ENCODE measurements at regions not wholly inside any gene's neighbourhood (a gene's known extent, or its start where the extent isn't known, plus 50 kb on each side); places are given as distances from the start of the nearest gene placed in this dataset.
"Not testable (repeated sequence)": the region's sequence is repeated elsewhere in the genome, so short reads cannot be mapped to it uniquely, and the experiment has no call there.

DNA sequence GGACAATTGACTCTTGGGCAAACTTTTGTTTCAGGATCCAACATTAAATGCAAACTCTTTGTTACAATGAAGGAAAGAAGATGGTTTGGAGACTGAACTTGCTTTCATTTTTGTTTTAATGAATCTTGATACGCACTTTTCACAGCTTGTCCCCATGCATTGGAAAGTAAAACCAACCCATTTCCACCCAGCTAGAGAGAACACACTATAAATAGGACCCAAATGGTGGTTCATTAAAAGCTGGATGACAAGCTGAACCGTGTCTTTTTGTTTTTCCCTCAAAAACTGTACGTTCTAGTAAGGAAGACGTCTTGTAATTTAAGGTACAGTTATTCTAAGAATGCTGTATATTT is 95.3 kb upstream of the EGFL6 start:
- no peak for DNase-seq

DNA sequence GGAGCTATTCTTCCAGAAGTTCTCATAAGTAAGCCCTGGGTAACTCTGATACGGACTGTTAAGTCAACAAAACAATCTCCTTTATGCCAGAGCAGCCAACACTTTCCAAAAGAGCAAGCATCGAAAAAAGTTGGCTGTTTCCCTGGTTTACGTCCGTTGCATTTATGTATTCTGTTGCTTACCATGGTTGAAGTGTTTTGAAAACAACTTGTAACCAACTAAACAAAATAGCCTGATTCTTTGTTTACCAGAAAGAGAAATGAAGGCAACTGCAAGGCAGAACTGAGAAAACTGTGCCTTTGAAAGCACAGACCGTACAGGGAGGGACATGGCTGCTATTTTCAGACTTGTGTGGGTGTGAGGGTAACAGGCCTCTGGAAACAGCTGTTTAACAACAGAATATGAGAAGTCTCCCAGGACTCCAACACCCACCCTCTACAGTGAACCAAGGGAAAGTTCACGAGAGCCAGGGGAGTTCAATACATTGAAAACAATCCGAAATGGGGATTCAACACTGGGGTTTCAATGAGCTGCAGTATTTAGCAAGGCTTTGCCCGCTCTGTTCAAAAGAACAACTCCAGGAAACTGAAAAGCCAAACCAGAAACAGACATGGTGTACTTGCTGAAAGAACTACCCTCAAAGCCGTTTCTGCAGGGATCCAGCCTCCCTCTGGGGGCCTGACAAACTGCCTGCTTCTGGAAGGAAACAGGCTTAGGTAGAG is 95.8 kb upstream of the EGFL6 start:
- no peak for DNase-seq

DNA sequence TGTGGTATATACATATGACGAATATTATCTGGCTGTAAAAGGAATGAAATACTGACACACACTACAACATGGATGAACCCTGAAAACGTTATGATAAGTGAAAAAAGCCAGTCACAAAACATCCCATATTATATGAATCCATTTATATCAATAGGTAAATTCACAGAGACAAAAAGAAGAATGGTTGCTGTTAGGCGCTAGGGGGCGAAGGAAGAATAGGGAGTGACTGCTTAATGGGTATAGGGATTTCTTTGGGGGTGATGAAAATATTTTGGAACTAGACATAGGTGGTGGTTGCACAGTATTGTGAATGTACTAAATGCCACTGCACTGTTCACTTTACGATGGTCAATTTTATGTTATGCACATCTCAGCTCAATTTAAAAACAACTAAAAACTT is 96.4 kb upstream of the EGFL6 start:
- no peak for DNase-seq

DNA sequence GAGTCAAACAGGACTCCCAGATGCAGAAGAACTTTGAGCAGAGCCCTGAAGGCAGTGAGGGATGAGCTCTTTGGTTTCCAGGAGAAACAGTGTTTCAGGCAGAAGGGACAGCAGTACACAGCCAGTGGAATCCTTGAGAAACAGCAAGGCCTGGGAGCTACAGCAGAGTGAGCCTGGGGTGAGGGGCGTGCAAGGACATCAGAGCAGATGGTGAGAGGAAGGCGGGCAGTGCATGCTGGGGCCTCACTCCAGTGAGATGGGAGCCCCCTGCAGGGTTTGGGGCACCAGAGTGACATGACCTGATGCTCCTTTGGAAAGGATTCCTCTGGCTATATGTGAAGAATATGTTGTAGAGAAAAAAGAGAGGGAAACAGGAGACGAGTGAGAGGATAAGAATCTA is 98.1 kb upstream of the EGFL6 start:
- DNase-seq = peak; percentile 26

DNA sequence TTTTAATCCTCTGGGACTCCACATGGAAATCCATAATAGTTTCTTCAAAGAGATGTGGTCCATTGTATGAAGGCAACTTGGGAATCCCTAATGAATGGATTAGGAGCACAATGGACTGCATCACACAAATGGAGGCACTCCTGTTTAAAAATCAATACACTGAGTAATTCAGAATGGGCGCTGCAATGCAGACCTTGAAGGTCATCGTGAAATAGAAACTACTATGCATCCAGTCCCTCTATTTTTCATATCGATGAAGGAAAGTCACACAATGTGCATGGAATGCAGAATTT is 98.8 kb upstream of the EGFL6 start:
- no peak for DNase-seq

DNA sequence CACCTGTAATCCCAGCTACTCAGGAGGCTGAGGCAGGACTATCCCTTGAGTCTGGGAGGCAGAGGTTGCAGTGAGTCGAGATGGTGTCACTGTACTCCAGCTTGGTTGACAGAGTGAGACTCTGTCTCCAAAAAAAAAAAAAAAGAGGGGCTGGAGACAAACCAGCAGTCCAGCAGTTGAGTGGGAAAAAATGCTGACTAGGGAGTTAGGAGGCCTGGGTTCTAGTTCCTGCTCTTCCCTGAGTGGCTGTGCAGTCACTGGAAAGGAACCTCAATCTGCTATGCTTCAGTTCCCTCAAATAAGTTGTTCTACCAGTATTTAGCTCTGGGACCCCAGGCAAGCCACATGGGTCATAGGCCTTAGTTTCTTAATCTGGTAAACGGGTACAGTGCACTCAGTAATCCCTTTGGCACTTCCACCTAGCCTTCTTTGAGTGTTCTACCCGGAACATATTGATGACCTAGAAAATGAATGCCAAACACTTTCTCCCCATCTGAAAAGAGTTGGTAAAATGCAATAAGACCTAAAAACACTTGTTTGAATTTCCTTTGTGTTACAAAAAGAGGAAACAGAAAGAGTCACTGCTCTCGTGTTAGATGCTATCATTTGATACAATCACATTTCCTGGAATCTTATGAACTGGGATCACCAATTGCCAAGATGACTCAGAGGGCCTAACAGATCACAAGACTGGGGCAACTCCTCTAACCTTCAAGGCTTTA is 99.3 kb upstream of the EGFL6 start:
- no peak for DNase-seq

DNA sequence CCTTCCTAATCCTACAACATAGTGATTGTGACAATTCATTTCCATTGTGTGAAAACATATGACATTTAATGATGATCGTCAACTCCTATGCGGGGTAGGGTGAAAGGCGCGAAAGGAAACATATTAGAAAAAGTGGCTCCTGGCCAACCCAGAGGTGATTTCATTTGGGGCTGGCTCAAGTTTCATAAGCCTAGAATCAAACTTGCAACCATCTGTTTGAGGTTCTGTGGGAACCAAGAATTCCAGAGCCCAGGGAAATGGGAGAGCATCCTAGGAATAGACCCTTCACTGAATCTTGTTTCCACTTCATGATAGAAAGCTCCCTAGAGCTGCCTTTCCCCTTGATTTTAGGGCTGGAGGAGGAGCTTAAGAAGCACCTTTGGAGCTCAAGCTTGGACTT is 101.3 kb upstream of the EGFL6 start:
- peak; percentile 25 for DNase-seq

DNA sequence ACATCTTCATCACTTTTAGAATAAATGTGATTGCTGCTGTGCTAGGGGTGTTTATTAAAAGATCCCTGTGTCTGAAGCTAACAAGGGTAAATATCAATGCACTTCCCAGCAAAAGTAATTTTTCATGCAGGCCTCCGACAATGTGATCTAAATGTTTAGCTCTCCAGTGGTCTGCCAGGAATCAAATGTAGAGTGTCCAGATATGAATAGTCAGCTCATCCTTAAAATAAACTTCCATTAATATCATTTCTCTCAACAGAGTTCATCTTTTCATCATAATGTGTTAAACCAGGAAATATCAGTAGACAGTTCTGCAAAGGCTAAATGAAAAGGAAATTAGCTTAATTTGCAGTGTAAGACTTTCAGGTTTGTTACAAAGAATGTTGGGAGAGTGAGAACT is 102.2 kb upstream of the EGFL6 start:
- DNase-seq = no peak

DNA sequence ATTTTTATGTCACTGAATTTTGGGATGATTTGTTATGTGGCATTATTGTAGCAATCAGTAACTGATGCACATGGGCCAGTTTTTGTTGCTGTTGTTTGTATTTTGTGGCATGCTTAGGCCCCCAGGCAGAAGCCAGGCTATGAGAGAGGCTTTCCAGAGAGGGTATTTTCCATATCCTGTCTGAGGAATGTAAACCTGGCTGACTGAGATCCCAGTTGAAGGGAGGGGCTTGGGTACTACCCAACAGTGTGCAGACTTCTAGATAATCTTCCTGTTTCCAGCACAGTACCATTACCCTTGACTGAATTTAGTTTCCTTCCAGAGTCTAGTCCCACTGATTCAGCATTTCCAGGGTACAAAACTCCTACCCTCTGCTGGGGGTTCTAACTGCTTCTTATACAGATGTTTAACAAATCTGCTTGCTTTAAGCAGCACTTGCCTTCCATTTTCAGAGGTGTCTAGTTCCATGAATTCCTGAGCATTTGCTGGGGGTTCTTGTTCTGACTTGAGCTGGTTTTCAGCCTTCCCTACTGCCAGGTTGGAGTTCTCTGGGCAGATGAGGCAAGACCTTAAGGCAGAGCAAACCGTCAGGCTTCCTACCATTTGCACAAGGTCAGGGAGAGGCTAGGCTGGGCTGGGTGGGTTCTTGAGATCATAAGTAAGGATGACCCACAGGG is 104.7 kb upstream of the EGFL6 start:
- no peak for DNase-seq

DNA sequence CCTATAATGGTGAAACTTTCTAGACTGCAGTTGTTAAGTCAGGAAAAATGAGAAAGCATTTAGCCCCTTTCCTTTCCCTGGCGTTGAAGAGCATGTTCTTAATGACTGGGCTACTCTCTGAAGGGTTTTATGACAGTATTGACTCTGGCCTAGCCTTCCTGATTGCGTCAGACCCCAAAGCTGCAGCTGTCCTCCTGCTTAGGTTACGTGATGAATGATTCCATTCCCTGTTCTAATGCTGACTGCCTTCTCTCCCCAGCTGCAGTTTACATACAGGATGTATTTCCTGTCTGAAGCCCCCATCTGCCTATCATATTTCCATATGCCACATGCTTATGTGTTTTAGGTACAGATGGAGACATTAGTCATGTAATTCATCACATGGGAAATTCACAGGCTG is 105.8 kb upstream of the EGFL6 start:
- peak; percentile 95 for DNase-seq

DNA sequence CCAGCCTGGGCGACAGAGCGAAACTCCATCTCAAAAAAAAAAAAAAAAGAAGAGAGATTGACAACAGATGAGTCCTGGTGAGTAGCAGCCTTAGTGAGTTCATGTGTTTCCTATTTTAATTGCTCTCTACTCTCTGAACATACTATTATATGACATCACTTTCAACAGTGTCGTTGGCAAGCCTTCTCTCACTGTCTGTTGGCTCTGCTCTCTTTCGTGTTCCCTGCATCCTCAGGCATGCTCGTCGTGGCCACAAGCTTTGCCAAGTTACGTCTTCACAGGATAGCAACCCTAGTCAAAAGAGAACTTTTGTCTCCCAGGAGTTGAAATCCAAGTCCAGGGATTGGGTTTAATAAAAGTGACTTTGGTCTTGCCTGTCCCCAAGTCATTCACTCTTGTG is 117.1 kb upstream of the EGFL6 start:
- no peak for DNase-seq

DNA sequence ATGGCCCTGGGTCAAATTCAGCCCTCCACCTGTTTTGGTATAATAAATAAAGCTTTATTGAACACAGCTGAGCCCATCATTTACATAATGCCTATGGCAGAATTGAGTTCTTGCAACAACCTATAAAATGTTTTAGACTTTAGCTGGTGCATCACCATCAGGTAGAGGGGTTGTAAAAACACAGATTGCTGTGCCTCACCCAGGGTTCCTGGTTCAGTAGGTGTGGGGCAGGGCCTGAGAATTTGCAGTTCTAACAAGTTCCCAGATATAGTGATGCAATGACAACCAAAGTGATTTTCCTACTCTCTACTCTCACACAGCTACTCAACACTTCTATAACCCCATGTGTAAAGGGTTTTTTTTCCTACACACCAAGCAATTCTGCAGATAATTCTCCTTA is 120.0 kb upstream of the EGFL6 start:
- peak; percentile 18 for DNase-seq

DNA sequence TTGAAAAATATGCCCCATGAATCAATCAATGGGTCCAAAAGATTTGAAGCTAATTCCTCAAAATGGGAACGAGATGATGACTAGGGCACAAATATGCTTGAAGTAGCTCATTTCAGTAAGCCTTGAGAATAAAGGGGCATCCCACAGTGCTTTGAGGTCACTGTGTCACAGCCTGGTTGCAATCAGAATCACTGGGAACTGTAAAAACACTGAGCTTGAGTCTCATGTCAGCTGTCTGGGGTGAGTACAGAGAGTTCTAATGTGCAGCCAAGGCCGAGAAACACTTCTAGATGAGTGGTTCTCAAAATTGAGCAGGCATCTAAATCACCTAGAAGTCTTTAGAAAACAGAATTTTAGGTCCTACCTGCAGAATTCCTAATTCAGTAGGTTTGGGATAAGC is 120.5 kb upstream of the EGFL6 start:
- no peak for DNase-seq

DNA sequence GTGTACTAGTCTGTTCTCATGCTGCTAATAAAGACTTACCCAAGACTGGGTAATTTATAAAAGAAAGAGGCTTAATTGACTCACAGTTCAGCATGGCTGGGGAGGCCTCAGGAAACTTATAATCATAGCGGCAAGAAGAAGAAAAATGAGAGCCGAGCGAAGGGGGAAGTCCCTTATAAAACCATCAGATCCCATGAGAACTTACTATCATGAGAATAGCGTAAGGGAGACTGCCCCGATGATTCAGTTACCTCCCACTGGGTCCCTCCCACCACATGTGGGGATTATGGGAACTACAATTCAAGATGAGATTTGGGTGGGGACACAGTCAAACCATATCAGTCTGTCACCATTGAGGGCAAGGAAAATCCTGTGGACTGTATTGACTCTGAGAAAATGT is 121.8 kb upstream of the ATXN3L start:
- DNase-seq = not testable (repeated sequence)

DNA sequence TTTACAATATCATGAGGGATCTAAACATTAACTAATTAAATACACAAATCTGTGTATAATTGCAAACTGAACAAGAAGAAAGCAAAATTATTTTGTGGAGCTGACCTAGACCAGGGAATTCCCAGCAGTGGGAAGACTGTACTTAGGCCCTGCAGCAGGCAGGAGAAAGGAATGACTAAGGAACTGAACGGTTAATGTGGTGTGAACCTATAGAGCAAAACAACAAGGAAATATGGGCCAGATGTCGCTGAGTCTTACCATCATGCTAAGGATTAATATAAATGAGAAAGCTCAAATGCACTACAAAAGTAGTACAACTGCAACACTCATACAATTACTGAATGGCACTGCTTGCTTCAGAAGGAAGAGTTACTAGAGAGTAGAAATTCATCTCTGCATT is 120.3 kb upstream of the ATXN3L start:
- no peak for DNase-seq

DNA sequence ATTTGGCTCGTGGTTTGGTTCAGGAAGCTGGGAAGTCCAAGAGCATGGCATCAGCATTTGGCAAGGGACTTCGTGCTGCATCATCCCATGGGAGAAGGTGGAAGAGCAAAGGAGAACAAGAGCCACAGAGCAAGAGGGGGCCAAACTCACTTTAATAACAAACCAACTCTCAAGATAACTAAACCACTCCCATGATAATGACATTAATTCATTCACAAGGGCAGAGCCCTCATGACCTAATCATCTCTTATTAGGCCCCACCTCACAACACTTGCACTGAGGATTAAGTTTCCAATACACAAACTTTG is 113.4 kb upstream of the ATXN3L start:
- no peak for DNase-seq

DNA sequence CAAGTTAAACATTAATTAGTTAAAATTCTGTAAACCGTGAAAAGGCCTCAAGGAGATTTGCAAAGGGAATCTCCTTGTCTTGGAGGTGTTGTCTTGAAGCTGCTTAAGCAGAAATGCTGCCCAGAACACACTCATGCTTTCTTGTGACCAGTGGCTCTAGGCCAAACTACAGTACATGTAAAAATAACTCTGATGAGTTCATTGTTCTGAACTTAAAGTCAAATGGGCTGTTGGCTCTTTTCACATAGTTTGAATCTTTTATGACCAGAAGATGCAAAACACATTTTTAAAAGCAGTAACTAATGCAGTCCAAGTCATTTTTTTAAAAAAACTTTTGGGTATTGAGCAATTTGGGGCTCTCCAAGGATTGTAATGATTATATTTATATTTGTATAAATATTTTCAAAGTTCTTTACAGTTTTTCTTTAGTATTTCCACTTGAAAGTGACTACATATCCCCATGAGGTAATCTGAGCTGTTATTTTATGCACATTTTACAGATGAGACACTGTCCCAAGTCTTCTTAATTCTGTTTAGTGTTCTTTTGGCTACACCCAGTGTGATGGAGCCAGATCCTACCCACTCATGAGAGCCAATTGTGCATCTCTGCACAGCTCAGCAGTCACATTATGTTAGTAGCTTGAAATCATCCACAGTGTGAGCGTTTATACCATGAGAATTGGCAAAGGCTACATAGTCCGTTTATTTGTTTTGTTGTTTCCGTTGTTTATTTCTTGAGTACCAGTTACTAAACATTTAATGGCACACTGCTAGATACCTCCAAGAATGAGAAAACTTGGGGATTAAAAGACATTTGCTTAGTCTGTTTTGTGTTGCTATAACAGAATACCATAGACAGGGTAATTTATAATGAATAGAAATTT is 112.8 kb upstream of the ATXN3L start:
- no peak for DNase-seq

DNA sequence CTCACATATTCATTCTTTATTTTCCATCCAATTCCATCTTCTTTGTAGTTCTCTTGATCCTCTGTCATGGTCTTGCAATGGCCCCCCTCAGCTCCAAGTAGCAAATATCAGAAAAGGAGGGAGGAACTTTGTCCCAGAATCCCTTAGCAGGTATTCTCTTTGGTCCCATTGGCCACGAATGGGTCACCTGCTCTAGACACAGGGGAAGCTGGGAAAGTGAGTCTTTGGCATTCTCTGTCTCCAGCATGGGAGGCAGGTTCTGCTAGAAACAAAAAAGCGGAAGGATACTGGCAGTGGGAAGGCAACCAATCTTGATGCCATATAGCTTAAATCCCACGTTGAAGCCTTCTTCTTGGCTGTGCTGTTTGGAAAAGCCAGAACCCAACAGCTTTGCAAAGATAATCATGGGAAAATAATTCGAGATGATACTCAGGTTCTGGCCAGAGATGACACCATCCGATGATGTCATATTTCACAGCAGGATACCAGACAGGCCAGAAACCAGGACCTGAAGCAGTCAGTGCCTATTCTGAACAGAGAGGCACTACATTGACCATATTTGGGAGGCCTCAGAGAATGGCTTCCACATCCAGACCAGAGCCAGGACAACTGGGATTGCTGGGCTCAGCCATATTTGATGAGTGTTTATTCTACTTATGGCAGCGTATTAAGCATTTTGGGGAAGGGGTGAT is 110.4 kb upstream of the ATXN3L start:
- DNase-seq = peak; percentile 1

DNA sequence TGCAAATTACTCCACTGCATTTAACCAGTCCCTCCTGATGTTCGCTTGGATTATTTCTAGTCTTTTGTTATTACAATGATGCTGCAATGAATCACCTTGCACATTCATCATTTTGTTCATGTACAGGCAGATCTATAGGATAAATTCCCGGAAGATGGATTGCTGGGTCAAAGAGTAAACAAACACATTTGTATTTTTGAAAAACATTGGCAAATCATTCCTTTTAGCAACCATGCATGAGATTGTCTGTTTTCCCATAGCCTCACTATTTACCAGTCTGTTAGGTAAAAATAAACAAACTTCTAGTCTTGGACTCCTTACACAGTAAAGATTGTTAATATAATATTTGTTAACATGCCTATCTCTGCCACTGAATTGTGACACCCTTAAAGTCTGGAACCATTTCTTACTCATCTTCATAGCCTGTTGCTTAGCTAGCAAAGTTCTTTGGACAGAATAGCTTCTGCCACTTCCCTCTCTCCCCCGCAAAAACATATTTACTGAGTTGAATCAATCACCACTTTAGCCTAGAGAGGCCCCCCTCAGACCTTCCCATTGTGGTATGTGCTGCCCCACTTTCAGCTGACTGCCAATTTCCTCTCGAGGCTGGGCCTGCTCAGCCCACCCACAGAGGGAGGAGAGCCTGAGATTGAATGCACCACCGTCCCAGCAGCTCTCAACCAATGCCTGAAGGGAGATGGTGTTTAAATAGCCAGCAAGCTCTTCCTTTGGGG is 108.4 kb upstream of the ATXN3L start:
- DNase-seq = peak; percentile 68

DNA sequence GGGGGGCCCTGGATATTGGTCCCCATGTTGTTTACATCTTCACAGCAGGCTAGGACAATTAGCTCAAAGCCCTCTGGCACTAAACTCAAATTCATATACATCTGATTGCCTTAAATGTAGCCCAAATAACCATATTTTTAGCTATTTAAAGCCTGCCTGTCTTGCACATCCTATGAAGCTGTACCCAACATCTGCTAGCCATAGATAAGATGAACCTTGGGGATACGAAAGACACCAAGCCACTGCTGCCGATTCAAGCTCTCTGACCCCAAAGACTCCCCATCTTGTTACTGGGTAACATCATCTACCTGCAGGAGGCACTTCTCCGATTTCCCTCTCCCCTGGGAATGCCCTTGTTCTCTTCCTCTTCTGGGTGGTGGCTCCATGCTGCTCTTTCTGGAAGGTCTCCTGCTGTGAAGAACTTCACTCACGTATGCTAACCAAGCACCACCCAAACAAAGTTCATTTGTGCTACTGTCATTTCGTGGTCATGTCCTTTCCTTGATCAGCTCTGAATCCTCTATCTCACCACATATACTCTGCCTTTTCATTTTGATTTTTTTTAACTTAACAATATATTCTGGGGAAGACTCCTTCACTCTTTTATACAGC is 107.7 kb upstream of the ATXN3L start:
- DNase-seq = peak; percentile 69

DNA sequence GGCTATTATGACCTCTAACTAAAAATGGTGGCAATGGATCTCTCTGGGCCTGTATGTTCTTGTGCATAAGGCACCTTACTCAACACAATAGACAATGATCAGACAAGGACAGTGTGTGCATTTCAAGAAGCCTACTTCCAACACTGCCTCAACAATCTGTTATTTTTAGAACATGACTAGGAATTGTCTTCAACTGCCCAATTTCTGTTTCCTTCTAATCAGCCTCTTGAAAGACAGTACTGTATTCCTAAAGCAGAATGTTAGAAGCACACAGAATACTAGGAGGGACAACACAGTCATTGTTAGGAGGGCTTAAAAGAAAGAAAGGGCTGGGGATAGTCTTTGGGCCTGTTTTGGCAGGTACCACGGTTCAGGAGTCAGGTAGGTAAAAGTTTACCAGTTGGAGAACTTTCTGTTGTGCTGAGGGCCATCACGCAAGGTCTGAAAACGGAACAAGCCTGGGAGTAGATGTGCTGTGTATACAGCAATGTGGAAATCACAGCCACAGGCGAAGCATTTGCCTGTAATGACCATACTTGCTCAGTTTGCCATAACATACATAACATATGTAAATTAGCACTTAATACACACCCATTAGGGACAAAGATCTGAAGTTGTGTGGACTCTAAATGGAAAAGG is 100.8 kb upstream of the ATXN3L start:
- DNase-seq = no peak

Data from NCI-H69 (cell line).